Kidney tubule cell (primary cell): ENCODE measurements at regions not wholly inside any gene's neighbourhood (a gene's known extent, or its start where the extent isn't known, plus 50 kb on each side); places are given as distances from the start of the nearest gene placed in this dataset.

Source experiments
- DNase-seq: peaks from one replicate; pipeline ENCODE4 v3.0.0-alpha.2; 2018; ENCODE audit warnings: low spot score

DNA sequence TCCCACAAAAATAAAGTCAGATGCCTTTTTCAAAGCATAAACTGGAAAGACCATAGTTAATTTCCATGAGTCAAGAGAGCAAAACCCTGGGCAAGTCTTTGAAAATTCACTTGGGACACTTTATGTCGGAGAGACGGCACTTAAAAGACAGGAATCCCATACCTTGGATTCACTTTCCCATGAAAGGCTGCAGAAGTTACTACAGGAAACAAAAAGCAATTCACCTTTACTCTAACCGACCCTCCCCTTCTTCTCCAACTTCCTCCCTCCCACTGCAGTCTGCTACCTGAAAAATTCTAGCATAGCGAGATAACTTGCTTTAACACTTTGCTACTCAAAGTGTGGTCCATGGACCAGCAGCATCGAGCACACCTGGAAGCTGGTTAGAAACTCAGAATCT lies 539.1 kb upstream of the JAG1 start:
- no peak for DNase-seq

- no peak for DNase-seq
Observed at GRCh38 chr20:11214256-11214840, 540.5 kb upstream of the JAG1 start.

- peak; percentile 60 for DNase-seq
Observed at GRCh38 chr20:11216451-11217314, 542.9 kb upstream of the JAG1 start.

DNA sequence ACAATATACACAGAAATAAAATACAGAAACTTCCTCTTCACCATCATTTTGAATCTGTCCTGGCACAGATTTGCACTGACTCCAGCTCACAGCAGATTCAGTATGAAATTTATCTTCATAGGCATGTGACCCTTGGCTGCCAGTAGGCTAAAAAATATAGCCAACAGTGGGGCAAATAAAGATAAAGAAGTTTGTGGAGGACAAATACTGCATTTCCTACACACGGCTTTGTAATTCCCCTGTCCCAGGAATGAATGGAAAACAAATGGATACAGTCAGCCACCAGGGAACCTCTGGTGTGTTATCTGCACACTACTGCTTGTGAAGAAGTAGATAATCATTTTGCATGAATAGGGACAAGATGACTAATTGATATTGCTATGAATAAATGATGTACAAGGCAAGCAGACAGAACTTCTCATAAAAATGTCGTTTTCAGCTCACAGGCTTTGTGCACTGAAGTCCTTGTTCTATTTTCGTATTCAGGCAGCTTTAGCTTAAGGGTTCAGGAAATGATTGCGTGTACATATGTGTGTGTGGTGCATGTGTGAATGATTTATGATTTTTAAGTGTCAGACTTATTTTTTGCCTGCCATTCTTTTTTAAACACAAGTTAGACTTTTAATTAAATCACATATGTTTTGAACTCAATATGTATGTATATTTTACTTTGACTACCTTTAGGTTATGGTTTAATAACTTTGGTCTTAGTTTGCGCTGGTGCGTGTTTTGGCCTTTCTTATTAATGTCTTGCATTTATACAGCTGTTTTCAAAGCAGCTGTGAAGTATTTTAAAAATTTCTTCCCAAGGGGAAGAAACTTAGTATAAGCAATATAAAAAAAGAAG lies 543.8 kb upstream of the JAG1 start:
- no peak for DNase-seq

DNA sequence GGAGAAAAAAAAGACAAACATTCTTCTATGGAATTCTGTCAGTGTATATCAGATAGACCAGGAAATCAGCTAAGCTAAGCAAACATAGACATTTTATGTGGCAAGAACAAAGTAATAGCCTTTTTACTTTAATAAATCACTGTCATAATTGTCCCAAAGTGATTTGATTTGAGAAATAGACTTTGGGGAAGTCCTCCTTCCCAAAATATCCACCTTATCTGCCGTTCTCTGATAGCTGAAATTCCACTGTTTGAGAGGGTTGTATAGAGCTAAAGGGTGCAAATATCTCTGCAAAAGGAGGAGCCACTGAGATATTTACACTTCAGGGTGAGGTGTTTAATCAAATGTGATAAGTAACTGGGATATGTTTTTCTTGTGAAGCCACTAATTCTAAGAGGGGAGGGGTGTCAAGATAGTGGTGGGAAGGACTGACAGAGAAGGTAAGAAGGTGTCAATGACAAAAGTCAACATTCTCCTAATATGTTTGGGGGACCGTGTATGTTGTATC lies 544.4 kb upstream of the JAG1 start:
- DNase-seq, result no peak

DNA sequence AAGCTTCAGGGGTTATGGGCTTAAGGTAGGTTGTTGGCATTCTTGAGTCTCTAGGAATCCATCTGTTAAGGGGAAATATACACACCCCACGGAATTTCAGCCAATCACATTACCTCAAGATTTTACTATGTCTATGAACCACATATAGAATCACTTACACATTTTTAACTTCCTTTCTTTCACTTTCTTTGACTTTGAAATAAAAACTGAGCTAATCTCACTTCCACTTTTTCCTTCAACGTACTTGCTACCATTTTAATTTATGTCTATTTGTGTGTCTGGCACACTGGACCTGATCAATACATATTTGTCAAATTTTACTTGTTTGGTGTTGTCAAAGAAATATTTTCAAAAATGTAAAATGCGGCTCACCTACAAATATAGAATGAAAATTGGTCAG lies 545.4 kb upstream of the JAG1 start:
- no peak for DNase-seq

DNA sequence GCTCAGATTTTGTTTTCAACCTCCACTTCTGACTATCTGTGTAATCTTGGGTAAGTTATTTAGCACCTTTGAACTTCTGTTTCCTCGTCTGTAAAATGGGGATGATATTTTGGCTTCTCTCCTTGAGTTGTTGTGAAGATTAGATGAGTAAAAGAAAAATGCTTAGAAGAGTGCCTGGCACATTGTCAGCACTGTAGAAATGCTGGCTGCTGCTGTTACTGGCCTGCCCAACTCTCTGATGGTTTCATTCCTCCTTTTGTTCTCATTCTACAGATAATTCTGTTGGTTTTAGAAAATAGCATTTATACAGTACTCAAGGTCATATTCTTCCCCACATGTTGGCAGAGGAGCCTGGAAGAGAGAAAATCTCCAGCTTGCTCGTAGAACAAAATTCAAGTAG lies 547.2 kb upstream of the JAG1 start:
- no peak for DNase-seq

GRCh38 chr20:11222243-11222642 lies 548.4 kb upstream of the JAG1 start:
- DNase-seq, result peak; percentile 31

- DNase-seq, result no peak
Observed at GRCh38 chr20:11227602-11228001, 553.8 kb upstream of the JAG1 start.

- peak; percentile 96 for DNase-seq
Observed at GRCh38 chr20:11229772-11230171, 556.0 kb upstream of the JAG1 start.

DNA sequence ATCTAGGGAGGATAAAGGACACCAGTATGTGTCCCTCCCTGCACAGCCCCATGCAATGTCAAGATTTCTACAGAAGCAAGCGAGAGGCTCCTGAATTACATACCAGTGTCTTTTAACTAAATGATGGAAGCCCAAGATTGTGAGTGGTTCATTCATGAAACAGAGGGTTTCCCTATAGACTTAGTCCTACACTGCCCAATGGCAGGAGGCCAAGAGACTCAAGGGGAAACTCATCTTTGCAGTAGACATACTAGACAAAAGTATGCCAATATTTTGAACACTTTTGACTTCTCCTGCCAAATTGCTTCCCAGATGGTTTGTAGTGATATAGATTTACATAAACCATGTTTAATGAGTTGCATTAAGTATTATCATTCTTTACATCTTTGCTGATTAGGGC lies 557.2 kb upstream of the JAG1 start:
- DNase-seq, result no peak

DNA sequence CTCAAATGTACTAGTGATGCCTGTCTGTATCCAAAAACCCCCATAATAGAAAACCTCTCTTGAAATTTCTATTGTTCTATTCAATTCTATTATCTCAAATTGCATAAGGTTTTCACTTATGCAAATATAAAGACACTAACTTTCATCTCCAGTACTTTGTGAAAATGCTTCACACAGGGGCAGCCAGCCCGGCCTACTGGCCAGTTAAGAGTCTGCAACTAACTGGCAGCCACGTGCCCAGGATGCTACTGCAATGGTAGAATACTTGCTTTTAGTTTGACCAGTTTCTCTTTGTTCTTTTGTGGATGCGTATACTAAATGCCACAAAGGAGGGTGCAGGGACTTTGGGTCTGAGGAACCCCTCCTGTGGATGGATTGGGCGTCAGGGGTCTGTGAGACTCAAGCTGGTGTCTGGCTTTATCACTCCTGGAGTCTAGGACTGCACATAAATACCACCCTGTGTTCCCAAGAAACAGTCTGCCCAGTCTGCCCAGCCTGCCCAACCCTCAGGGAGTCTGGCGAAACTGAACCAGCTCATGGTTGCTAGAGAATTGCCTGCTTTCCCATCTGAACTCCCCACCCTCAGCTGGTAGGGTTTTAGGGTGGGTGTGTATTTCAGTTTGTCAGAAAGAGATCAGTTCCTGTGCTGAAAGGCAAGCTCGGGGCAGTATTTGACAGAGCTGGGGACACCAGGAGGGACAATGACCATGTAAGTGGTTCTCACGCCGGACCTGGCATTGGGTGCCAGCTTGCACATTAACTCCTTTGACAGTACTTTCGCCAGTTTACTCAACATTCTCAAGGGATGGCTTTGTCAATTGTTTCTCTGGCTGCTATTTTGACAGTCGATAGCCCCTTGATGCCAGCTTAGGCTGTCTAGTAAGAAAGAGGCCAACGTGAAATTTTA lies 558.2 kb upstream of the JAG1 start:
- no peak for DNase-seq

- no peak for DNase-seq
Observed at GRCh38 chr20:11232896-11233295, 559.1 kb upstream of the JAG1 start.

- DNase-seq, result no peak
Observed at GRCh38 chr20:11234181-11234580, 560.4 kb upstream of the JAG1 start.

GRCh38 chr20:11234608-11235007 lies 560.8 kb upstream of the JAG1 start:
- DNase-seq, result no peak

- DNase-seq, result peak; percentile 84
Observed at GRCh38 chr20:11235058-11235457, 561.3 kb upstream of the JAG1 start.

DNA sequence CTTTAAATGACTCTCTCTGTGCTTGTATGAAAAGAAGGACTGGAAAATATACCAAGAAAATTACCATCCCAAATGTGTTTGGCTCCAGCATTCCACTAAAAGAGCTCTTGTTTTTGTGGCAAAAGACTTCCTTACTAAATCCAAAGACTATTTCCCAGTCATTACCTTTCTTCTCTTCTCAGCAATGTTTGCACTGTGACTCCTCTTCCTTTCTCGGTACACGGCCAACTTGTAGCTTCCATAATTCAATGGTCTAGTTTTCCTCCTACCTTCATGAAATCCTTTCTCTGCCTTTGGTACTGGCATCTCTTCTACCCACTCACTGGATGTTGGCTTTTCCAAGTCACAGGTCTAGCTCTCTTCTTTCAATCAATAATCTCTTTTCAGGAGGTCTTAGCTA lies 568.5 kb upstream of the JAG1 start:
- no peak for DNase-seq

- DNase-seq, result no peak
Observed at GRCh38 chr20:11245431-11245830, 571.6 kb upstream of the JAG1 start.

DNA sequence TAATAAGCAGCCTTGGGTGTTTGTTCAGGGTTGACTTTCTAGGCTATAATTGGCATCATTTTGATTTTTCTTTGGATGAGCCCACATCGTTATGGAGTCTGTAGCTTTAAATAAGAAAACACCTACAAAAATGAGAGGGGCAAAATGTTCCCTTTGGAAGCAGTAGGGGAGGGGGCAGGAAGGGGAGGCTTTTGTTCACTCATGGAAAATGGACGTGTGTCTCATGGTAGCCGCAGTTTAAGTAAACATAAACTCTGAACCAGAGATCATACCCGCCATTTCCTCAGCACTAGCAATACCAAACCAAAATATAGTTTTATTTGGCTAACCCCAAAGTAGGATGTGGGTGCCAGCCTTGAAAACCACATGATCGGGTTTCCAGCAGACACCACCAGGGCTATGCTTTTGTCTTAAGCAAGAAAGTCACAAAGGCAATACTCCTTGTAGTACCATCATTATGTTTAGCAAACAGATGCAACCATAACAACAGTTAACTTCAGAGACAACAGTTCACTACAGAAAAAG lies 572.5 kb upstream of the JAG1 start:
- DNase-seq, result no peak

- no peak for DNase-seq
Observed at GRCh38 chr20:11247046-11248010, 573.5 kb upstream of the JAG1 start.
